ENCODE measurements at regions not wholly inside any gene's neighbourhood (a gene's known extent, or its start where the extent isn't known, plus 50 kb on each side); places are given as distances from the start of the nearest gene placed in this dataset.

DNA sequence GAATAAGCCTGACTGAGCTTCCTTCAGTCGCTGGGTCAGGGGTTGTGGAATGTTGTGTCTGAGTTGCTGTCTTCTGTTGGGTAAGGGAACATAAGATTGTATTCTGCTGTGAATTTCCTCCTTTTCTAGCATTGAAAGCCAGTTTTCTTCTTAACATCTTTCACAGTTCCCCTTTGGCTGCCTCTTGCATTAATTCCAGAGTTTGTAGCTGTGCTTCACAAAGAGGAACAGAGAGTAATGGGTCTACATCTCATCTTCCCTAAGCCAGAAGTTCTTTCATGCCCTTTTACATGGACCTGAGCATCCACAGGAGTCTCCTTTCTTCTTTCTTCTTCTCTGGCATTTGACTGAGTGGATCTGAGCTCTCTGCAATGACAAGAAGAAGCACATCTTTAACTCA, 686.8 kb downstream of the KCTD16 start:
- TF ChIP-seq, protein P1, sequence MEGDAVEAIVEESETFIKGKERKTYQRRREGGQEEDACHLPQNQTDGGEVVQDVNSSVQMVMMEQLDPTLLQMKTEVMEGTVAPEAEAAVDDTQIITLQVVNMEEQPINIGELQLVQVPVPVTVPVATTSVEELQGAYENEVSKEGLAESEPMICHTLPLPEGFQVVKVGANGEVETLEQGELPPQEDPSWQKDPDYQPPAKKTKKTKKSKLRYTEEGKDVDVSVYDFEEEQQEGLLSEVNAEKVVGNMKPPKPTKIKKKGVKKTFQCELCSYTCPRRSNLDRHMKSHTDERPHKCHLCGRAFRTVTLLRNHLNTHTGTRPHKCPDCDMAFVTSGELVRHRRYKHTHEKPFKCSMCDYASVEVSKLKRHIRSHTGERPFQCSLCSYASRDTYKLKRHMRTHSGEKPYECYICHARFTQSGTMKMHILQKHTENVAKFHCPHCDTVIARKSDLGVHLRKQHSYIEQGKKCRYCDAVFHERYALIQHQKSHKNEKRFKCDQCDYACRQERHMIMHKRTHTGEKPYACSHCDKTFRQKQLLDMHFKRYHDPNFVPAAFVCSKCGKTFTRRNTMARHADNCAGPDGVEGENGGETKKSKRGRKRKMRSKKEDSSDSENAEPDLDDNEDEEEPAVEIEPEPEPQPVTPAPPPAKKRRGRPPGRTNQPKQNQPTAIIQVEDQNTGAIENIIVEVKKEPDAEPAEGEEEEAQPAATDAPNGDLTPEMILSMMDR (IDR thresholded peaks at IDR 0.05): no peak
- no peak for TF ChIP-seq POLR2A (IDR thresholded peaks at IDR 0.05)

Measured in esophagus squamous epithelium (tissue), 4 donors.